ENCODE measurements at regions not wholly inside any gene's neighbourhood (a gene's known extent, or its start where the extent isn't known, plus 50 kb on each side); places are given as distances from the start of the nearest gene placed in this dataset.

DNA sequence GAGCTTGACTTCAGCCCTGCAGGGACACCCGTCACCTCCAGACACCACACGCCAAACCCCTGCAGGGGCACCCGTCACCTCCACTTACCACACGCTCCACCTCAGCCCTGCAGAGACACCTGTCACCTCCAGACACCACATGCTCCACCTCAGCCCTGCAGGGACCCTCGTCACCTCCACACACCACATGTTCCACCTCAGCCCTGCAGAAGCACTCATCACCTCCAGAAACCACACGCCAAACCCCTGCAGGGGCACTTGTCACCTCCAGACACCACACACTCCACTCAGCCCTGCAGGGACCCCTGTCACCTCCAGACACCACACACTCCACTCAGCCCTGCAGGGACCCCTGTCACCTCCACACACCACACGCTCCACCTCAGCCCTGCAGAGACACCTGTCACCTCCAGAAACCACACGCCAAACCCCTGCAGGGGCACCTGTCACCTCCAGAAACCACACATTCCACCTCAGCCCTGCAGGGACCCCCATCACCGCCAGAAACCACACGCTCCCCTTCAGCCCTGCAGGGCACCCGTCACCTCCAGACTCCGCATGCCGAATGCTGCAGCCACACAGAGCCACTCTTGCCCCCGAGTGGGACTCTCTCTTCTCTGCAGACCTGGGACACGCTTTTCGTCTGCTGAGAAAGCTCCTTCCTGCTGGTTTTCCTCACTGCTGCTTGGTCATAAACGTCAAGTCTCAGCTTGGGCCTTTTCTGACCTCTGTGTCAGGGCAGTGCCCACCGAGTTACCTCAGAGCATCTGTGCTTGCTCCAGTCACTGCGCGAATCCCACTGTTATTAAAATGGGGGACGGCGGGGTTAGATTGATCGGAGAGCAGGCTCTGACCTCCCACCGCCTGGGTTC, 77.5 kb upstream of the SALL3 start:
- DNase-seq = no peak

DNA sequence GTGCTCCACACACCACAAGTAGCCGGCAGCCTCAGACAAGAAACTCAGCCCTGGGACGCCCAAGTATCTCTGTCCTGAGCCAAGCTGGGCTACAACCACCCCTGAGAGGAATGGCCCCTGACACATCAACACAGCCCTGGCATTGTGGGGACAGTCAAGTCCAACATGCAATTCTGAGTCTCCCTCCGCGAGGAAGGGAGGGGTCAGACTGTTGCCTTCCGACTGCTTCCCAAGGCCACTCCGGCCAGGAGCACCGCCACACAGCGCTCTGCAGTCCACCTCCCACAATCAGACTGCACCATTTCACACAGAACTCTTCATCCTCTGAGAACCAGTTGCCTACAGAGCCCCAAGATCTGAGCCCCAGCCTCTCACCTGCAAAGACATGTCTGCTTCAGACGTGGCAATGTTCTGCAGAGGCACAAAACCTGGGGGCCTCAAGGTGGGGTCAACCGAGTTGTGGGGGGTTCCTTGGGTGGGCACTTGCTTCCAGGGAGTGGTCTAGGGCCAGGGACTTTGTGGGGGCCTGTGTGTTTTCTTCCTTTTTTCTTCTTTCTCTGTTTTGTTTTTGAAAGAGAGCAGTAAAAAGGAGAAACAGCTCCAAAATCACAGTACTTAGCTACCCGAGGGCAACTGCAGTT, 76.7 kb upstream of the SALL3 start:
- DNase-seq = no peak

DNA sequence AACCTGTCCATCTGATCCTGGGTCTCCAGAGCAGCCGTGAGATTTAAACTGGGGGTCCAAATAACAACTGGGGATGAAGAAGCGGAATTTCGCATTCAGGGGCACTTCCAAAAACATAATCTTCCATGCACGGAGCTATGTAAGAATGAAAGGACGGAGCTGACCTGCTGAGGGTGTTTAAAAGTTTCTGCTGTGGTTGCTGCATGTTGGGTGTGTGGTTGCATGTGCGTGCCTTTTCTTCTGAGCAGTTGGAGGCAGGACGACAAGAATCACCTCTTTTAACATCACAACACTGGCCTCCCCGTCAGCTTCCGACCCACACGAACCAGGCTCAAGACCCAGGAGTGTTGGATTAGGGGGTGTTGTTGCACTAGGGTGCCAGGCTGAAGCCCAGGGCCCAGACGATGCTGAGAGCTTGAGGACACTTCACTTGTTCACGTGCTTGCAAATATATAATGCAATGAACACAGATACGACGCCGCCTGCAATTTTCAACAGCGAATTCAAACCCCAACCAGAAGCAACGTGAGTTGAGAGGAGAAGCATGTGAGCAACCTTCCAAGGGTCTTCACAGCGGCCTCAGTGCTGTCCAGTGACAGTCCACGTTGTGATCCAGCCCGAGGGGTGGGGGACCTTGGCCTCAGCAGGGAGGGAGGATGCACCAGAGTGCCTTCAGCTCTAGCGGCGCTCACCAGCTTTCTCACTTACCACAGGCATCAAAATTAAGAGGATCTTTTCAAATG, 76.0 kb upstream of the SALL3 start:
- DNase-seq = no peak

DNA sequence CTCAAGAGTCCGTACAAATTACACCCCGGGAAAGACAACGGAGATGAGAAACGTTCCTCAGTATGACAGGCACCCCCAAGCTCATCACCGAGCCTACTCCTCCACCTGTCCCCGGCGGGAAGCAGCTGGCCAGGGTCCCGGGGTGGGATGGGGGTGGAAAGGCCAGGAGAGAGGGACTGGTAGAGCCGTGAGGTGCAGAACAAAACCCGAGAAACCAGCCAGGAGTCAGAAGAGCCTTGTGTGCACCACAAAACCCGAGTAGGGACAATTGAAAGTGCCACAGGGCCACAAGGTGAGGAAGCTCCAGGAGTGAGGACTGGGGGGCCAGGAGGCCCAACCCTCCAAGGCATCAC, 75.5 kb upstream of the SALL3 start:
- no peak for DNase-seq

DNA sequence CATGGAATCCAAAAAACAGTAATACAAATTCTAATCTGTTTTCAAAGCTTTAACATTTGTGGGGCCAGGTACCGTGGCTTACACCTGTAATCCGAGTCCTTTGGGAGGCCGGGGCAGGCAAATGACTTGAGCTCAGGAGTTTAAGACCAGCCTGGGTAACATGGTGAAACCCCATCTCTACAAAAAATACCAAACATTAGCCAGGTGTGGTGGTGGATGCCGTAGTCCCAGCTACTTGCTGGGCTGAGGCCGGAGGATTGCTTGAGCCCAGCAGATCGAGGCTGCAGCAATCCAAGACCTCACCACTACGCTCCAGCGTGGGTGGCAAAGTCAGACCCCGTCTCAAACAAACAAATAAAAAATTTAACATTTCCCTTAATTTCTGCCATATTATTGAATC, 74.3 kb upstream of the SALL3 start:
- DNase-seq = no peak

DNA sequence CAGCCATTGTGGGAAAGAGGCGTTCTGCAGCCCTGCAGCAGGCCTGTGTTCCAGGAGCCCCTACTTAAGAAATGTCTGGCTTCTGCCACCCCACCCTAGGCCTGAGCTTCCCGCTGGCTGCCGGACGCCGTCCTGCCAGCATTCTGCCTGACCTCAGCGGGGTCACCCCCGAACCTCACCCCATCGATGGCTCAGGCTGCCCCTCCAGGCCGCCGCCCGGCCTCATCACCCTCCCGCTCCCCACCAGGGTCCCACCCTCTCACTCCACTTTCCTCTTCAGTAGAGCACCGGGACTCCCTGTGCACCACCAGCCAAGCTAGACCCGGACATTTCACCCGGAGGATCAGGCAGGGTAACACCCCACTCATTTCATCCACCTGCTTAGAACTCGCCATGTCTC, 73.6 kb upstream of the SALL3 start:
- DNase-seq = no peak

DNA sequence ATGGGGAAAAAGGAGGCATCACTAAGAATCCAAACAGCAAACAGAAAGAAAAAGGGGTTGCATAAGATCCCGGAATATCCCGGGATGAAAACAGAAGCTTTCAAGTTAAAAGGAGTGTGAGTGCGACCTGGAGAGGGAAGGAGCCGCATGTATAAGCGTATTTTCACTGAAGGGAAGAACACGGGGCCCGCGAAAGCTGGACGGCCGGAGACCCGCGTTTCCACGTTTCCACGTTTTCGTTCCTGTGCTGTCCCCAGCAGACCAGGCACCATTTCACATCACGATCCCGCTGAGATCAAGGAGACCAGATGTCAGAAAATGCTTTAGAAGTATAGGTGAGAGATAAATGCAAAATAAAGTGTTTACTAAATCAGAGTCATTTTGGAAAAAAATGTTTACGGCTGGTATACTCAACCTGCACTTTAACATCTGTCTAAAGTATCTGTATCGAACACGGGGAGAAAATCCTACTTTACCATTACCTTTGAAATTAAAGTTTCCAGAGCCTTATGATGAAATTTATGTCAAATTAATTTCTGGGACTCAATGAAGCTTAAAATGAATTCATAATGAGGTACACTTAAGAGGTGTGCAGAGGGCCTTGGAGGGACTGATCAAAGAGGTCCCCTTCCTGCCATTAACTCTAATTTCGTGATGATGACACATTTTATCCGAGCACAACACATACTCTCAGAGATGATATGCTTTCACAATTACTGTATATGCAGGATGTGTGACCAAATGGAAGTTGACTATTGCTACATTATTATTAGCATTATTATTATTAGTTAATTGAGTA, 71.0 kb upstream of the SALL3 start:
- no peak for DNase-seq

DNA sequence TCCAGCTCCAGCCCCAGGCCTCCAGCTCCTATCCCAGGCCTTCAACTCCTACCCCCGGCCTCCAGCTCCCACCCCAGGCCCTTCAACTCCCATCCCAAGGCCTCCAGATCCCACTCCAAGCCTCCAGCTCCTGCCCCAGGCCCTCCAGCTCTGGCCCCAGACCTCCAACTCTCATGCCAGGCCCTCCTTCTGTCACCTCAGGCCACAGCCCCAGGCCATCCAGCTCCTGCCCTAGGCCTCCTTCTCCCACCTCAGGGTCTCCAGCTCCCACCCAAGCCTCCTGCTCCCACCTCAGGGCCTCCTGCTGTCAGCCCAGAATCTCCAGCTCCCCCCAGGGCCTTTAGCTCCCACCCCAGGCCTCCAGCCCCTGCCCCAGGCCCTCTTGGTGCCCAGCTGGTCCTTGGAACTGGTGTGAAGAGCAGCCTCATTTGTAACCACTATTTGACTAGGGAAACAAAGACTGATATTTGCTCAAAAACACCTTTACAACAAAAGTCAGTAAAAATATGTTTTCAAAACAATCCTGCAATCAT, 67.8 kb upstream of the SALL3 start:
- DNase-seq = no peak

DNA sequence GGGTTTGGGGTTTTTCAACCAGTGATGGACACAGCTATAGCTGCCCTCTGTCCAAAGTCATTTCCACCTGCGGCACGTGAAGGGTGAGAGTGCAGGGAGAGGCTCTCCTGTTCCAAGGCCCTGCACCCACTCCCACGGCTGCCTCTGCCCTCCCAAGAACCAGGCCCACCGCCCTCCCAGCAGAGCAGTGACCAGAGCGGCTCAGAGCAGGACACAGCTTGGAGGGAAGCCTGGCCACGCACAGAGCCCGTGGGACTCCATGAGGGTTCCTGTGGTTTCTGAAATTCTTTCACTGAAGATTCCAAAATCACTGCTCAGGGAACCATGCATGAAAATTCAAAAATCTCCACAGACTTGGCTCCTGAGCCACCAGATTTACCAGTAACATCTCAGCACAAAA, 67.3 kb upstream of the SALL3 start:
- no peak for DNase-seq

DNA sequence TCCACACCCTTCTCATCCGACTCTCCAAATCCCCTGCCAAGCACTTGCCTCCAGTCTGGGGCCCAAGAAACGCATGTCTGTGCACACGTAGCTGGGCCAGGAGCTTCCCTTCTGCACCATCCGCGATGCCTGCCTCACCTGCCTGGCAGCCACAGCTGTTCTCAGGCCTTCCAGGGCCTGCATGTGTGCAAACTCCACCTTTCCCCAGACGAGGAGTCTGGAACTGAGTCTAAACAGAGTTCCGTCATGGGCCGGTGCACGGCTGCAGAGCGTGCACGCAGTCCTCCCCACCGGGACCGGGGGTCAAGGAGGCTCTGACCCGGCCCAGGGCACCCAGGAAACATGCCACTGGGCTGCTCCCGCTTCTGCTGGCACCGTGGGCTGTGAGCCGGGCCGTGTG, 66.8 kb upstream of the SALL3 start:
- no peak for DNase-seq

DNA sequence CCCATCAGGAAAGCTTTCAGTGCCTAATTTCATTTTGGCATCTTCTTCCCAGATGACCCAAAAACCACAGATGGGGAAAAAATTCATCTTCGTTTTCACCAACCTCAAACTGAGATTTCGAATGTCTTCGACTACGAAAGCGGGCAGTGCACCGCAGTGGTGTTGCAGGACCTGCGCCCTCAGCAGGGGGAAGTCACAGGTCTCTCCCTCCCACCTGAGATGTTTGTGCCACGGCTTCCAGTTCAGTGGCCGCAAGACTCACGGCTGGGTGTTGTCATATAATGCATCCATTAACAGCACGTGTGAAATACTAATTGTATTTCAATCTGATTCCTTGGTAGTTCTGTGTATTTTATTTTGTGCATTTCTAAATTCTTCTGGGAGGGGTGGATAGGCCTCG, 66.2 kb upstream of the SALL3 start:
- DNase-seq = no peak

DNA sequence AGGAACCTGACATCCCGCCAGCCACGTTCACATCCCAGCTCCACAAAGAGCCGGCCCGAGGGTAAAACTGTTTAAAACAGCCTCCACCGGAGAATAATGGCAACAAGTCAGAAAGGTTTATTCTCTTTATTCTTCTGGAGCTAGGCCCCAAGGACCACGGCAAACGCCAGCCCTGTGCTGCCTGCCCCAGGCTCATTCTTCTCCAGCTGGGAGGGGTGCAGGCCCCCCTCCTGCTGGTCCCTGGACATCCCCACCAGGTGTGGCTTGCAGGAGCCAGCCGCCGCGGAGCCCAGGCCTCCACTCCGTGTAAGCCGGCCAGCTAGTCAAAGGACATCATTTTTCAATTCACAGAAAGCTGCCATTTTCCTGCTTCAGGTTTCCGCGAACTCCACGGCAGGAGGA, 65.8 kb upstream of the SALL3 start:
- DNase-seq = no peak

DNA sequence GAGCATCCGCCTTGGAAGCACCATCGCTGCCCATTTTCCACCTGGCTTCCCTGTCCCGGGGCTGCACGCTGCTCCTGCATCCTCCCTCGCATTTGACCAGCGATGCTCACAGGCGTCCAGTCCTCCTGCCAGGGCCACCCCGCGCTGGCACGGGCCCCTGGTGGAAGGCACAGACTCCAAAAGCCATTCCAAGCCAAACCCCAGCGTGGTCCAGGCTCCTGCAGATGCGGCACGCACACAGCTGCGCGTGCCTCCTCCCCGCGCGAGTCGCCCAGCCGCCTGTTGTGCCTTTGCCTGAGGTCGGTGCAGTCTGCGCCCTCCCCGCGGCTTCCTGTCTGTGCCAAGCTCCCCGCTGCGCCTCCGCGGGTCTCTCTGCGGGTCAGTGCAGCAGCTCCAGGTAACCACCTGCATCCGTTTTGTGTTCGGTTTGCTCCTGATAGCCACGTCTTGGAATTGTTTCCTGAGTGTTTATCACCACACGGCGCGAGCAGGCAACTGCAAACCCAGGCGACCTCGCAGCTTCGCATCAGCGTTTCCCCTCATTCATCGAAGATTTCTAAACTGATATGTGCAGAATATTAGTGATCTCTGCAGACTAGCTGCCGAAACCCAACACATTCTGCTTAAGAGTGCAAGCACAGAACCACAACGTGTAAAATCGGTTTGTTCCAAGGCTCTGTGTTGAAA, 65.2 kb upstream of the SALL3 start:
- no peak for DNase-seq

DNA sequence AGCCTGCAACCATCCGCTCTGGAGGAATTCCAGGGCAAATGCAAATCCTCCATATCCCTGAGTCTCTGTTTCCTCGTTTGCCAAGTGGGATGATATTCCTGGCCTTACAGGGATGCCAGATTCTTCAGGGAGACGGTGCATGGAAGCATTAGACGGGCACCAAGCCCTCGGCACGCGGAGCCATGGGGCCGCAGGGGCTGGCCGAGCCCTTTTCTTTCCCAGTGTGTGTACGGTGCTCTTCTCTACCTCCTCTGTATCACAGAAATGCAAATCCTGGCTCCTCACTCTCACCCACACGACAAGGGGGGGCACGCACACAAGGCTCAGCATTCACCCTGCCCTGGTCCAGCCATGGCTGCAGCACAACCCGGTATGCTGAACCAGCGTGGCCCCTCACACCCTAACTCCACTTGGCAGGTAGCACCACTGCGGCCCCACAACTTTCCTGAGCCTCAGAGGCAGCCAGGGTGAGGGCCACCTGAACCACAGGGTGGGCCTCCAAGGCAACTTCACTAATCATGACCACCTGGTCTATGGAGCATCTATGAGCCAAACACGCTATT, 64.1 kb upstream of the SALL3 start:
- DNase-seq = no peak

DNA sequence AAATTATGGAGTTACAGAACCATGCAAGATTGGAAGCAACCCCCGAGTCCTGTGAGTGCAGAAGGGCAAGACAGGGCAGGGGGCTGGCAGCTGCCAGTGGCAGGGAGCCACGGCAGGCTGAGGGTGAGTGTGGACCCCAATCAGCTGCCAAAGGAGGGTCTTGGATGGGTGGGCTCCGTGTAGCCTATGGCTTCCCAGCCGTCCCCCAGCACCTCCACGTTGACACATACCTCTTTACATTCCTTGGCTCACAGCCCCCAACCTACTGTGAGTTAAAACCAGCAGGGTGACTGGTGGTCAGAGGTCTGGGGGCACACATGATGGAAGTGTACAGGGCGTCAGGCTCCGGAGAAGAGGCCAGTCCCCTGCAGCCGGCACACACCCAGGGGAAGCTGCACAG, 60.9 kb upstream of the SALL3 start:
- no peak for DNase-seq

DNA sequence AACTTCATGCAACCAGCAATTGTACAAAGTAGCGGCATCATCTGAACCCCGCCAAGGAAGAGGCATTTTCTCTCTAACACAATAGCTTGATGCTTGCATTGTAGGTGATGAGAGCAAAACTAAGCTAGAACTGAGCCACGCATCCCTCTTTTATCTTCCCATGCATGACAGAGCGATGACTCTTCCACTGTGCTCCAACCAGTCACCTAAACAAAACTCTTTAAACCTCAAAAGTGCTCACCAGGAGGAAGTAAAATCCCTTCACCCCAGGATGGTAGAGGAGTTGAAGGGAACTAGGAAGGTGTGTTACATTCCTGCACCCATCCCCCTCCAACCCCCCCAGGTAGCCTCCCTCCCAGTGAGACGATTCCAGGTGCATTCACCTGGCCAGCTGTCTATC, 59.7 kb upstream of the SALL3 start:
- no peak for DNase-seq

DNA sequence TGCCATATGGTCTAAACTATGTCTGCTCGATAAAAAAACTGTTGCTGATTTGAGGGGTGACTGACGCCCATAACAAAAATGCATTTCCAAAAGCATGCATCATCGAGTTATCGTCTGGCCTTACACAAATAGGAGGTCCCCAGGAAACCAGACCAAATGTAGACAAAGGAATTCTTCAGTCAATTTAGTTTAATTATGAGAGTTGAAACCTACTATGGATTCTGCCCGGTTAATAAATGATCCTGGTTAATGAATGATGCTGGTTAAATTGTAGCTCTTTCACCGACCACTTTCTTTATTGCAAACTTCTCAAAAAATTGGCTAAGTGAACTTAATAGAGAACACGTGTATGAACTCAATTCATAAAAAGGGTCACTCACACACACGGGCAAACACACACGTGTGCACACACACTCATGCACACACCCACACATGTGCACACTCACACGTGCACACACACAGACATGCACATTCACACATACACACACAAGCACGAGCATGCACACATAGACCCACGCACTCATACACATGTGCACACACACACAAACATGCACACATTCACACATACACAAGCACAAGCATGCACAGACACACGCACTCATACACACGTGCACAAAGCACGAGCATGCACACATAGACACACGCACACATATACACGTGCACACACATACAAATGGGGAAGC, 59.0 kb upstream of the SALL3 start:
- no peak for DNase-seq

DNA sequence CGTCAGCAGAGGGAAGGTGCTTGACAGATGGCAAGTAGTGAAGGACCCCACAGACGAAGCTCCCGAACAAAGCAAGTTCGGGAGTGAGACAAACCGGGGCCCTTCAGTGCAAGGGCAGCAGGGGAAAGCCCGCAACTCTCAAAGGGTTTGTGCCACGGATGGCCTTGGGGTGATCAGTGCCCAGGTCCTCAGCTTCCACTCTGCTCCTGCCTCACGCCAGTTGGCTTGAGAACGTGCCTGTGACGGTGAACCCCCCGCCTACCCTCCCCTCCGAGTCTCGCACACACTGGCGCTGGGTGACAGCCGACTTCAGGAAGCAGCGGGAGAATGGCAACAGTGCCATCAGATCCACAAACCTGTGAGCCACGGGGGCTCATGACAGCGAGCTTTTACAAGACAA, 56.8 kb upstream of the SALL3 start:
- DNase-seq = no peak

DNA sequence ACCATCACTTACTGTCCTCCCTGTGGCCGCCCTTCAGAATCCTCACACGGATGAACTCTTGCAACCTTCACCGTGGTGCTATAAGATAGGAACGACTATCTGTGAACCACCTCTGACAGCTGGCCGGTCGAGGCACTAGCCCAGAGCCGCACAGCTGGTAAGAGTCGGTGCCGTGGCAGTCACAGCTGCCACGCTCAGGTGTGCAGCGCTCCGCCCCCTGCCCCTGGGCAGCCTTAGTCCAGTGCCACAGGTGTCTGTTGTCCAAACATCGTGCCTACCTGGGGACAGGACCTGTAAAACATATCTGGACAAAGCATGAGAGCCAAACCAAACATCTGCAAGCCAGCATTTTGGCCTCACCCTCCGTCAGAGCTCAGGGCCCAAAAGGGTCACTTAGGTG, 55.3 kb upstream of the SALL3 start:
- no peak for DNase-seq

DNA sequence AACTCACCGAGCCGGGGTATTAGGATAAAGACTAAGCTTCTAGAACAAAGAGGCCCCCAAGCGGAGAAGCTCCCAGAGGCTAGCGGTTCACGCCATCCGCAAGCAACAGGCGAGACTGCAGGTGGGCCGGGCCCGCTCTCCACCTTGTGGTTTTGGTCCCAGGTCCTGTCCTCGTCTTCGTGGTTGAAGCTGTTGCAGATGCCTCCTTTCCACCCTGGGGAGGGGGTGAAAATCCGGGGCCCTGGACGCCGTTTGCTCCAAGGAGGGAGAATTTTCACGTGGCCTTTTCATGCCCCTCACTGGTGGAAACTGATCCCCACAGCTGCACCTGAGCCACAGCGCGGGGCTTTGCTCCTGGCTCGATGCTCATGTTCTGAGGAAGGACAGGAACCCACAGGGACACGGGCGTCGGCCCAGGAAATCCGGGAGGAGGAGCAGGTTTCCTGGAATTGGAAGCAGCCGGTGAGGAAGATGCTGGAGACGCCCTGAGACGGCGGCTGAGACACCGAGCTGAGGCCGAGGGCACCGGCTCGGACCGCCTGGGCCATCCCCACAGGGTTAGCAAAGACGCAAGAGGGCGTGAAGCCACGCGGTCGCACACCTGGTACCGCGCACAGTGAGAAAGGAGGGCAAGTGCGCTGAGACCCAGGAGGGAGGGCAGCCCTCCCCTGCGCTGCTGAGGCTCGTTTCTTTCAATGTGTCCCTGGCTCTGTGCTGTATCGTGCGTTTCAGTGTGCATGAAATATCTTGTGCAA, 54.7 kb upstream of the SALL3 start:
- DNase-seq = no peak
